HG03095 (cell line): ENCODE measurements at regions not wholly inside any gene's neighbourhood (a gene's known extent, or its start where the extent isn't known, plus 50 kb on each side); places are given as distances from the start of the nearest gene placed in this dataset.
"Not testable (repeated sequence)": the region's sequence is repeated elsewhere in the genome, so short reads cannot be mapped to it uniquely, and the experiment has no call there.

Experiments
- ATAC-seq: cut with Tn5 transposase; IDR thresholded peaks from one replicate; pipeline ENCODE4 v1.9.1; 2021; ENCODE audit warnings: moderate library complexity; ENCODE audit not compliant: unreplicated experiment

GRCh38 chr1:94304553-94304952, 67.2 kb upstream of the ARHGAP29 start:
- ATAC-seq = no peak

- ATAC-seq = no peak
Measured at GRCh38 chr1:94303005-94303404, 65.6 kb upstream of the ARHGAP29 start.

GRCh38 chr1:94302497-94302896, 65.1 kb upstream of the ARHGAP29 start:
- no peak for ATAC-seq

- no peak for ATAC-seq
Measured at GRCh38 chr1:94301186-94301585, 63.8 kb upstream of the ARHGAP29 start.

GRCh38 chr1:94300731-94301130, 63.3 kb upstream of the ARHGAP29 start:
- ATAC-seq = no peak

- ATAC-seq = no peak
Measured at GRCh38 chr1:94299627-94300553, 62.5 kb upstream of the ARHGAP29 start.

- no peak for ATAC-seq
Measured at GRCh38 chr1:94298861-94299260, 61.5 kb upstream of the ARHGAP29 start.

- no peak for ATAC-seq
Measured at GRCh38 chr1:94296018-94296417, 58.6 kb upstream of the ARHGAP29 start.

- ATAC-seq = not testable (repeated sequence)
Measured at GRCh38 chr1:94292978-94293377, 55.6 kb upstream of the ARHGAP29 start.

- not testable (repeated sequence) for ATAC-seq
Measured at GRCh38 chr1:94289244-94289643, 51.9 kb upstream of the ARHGAP29 start.
